Stomach (tissue), 8 donors: ENCODE measurements at regions not wholly inside any gene's neighbourhood (a gene's known extent, or its start where the extent isn't known, plus 50 kb on each side); places are given as distances from the start of the nearest gene placed in this dataset.
"Not testable (repeated sequence)": the region's sequence is repeated elsewhere in the genome, so short reads cannot be mapped to it uniquely, and the experiment has no call there.

Experiments used
- DNase-seq, 2 donors: peaks; one replicate each; pipeline versions ENCODE4 v3.0.0 to v3.0.0-alpha.2; 2013 to 2019
- H3K27ac ChIP-seq, 5 donors: fragments of 200-600 bp in 4 of 5; sonication (generic) in 4 of 5; one replicate each; pipeline ENCODE4 v1.5.1; 2013 to 2019; ENCODE audit warnings: mild to moderate bottlenecking in 1 of 5, moderate library complexity in 1 of 5
- H3K27me3 ChIP-seq, 3 donors: fragments of 200-600 bp; sonication (generic); one replicate each; pipeline ENCODE4 v1.5.1; 2017 to 2019; ENCODE audit warnings: mixed run types in 1 of 3
- H3K36me3 ChIP-seq, 4 donors: fragments of 200-600 bp; sonication (generic); 1 replicate in 3 of 4; 2 replicates in 1 of 4; pipeline ENCODE4 v1.5.1; 2016 to 2019
- H3K4me1 ChIP-seq, 4 donors: fragments of 200-600 bp; sonication (generic); one replicate each; pipeline ENCODE4 v1.5.1; 2016 to 2019
- H3K4me3 ChIP-seq, 4 donors: fragments of 200-600 bp; sonication (generic) in 3 of 4; one replicate each; pipeline ENCODE4 v1.5.1; 2016 to 2019; ENCODE audit warnings: mild to moderate bottlenecking in 1 of 4
- H3K9me3 ChIP-seq, 4 donors: fragments of 200-600 bp; sonication (generic); one replicate each; pipeline ENCODE4 v1.5.1; 2016 to 2019
- EP300 ChIP-seq: sonication (generic); formaldehyde crosslinking; IDR thresholded peaks from one replicate; pipeline ENCODE4 v1.6.1; 2017; ENCODE audit warnings: antibody characterized with exemption
- POLR2A ChIP-seq, 4 donors: fragments of 450-650 bp; IDR thresholded peaks; one replicate each; pipeline ENCODE4 v1.6.1; 2016; ENCODE audit warnings: antibody characterized with exemption in 4 of 4, control low read depth in 2 of 4, mild to moderate bottlenecking in 1 of 4, moderate library complexity in 1 of 4
- POLR2AphosphoS5 ChIP-seq, 3 donors: sonication (generic); formaldehyde crosslinking; IDR thresholded peaks; one replicate each; pipeline ENCODE4 v1.6.1; 2016; ENCODE audit warnings: antibody characterized with exemption in 3 of 3
- WGBS, 5 donors: extraction: QIAGEN DNeasy Blood & Tissue Kit in 3 of 5; methylation state at CpG; one replicate each; pipeline versions ENCODE4 v1.1.5 to v1.1.7; 2013 to 2018; 5-methylcytosine and 5-hydroxymethylcytosine counted together
- intact Hi-C: fragments of 100-400 bp; cut with DNase I; formaldehyde crosslinking; loops from one replicate; pipeline ENCODE4 v1.15.1; 2023; ENCODE audit warnings: low total_unique reads
- TF ChIP-seq, protein P1 (sequence below), 7 experiments: fragments of 450-650 bp in 4 of 7; fragments of 200-600 bp in 3 of 7; sonication (generic) in 3 of 7; IDR thresholded peaks; one replicate each; pipeline ENCODE4 v1.5.1; 2016 to 2019; ENCODE audit warnings: antibody characterized with exemption in 7 of 7, control low read depth in 2 of 7, mild to moderate bottlenecking in 1 of 7
- donor health status: healthy with polysubstance abuse.
- donor health status: Bipolar disorder and iron deficiency.
- donor health status: healthy.

DNA sequence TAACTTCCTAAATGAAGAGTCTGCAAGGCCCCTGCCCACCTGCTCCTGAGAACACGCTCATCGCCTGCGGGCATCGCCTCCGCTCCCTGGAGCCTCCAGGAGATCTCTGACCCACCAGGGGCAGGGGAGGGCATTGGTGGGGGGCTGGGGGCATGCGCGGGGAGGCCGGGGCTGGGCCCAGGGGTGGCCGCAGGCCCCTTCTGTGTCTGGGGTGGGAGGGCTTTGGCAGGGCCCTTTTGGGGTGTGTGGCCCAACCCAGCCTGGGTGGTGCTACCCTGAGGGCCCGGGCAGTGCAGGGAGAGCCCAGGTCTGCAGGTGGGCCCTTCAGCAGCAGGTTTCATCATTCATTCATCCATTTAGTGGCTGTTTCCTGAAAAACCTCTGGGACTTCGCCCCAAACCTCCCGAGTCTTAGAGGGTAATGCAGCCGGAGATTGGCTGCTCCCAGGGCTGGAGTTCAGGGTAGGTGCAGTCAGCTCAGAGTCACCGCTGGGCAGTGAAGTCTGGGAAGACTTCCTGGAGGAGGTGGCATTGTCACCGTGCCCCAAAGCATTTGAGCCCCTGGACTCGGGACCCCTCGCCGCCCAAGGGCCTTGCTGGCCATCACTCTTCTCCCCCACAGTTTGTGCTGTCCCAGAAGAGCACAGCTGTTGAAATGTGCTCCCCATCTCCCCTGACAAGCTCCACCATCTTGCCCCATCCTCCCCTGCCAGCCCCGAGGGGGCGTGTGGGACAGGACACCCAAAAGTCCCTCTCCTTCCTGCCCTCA lies 255.1 kb downstream of the PARP8 start:
- 93 to 98% (median 97%) methylated on average over 15 to 20 of the region's 20 CpGs for WGBS, 5 donors
- intact Hi-C loops, result no loop called here
- TF ChIP-seq POLR2AphosphoS5 (IDR thresholded peaks at IDR 0.05), result no peak
- TF ChIP-seq, protein P1, sequence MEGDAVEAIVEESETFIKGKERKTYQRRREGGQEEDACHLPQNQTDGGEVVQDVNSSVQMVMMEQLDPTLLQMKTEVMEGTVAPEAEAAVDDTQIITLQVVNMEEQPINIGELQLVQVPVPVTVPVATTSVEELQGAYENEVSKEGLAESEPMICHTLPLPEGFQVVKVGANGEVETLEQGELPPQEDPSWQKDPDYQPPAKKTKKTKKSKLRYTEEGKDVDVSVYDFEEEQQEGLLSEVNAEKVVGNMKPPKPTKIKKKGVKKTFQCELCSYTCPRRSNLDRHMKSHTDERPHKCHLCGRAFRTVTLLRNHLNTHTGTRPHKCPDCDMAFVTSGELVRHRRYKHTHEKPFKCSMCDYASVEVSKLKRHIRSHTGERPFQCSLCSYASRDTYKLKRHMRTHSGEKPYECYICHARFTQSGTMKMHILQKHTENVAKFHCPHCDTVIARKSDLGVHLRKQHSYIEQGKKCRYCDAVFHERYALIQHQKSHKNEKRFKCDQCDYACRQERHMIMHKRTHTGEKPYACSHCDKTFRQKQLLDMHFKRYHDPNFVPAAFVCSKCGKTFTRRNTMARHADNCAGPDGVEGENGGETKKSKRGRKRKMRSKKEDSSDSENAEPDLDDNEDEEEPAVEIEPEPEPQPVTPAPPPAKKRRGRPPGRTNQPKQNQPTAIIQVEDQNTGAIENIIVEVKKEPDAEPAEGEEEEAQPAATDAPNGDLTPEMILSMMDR (IDR thresholded peaks at IDR 0.05), result no peak
- no peak for TF ChIP-seq POLR2A (IDR thresholded peaks at IDR 0.05)
- TF ChIP-seq EP300, result no peak
- H3K4me3 ChIP-seq, result no peak overlapping the region
- H3K27me3 ChIP-seq, result no peaks in the 10 kb centered on the region
- H3K9me3 ChIP-seq, result no peaks in the 10 kb centered on the region
- no peaks in the 10 kb centered on the region for H3K36me3 ChIP-seq
- peaks cover 0 to 4% (median 0%) of the 10 kb centered on the region in 4 donors for H3K4me1 ChIP-seq
- no peak for DNase-seq
- H3K27ac ChIP-seq, result no peak overlapping the region

DNA sequence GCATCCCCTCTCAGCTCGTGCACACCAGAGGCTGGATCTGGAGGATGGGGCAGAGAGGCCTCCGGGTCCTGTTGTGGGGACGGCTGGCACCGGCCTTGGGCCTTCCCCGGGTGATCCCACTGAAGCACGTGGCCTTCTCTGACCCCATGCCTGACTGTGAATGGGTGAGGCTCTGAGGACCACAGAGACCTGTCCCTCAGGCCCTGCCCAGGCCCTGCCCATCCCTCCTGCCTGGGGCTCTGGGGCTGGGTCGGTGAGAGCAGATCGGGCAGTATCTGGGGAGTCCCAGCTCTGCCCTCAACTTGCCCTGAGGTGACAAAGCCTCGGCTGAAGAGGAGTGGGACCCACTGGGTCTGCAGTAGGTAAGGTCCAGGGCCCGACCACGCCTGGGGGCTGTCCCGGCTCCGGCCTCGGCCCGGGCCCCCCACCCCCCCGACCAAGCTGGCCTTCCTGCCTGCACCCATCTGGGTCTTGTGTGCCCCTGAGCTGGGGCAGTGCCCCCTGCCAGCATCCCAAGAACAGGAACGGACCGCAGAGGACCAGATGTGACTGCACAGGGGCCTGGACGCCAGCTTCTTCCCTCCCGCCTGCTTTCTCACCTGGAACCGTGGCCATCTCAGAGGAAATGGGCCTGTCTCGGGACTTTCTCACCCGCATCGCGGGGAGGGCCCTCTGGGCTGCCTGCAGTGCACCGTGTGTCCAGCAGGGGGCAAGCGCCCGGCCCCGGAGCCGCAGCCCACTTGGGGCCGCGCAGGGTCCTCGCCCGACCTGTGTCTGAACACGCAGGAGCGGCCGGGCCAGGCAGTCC lies 255.9 kb downstream of the PARP8 start:
- whole genome bisulfite sequencing, 5 donors, result 72 to 87% (median 76%) methylated on average over 11 to 37 of the region's 37 CpGs
- DNase-seq, result peak in 1 of 2 donors; percentile 3
- H3K36me3 ChIP-seq, intact Hi-C loops, H3K4me1 ChIP-seq, H3K27me3 ChIP-seq, H3K9me3 ChIP-seq, H3K27ac ChIP-seq: not testable (repeated sequence)
- TF ChIP-seq, protein P1 (IDR thresholded peaks at IDR 0.05), result peak in 3 of 7 experiments; percentile 27 to 47 (median 41)
- H3K4me3 ChIP-seq, result peak overlapping the region in 1 of 4 donors; percentile 4

DNA sequence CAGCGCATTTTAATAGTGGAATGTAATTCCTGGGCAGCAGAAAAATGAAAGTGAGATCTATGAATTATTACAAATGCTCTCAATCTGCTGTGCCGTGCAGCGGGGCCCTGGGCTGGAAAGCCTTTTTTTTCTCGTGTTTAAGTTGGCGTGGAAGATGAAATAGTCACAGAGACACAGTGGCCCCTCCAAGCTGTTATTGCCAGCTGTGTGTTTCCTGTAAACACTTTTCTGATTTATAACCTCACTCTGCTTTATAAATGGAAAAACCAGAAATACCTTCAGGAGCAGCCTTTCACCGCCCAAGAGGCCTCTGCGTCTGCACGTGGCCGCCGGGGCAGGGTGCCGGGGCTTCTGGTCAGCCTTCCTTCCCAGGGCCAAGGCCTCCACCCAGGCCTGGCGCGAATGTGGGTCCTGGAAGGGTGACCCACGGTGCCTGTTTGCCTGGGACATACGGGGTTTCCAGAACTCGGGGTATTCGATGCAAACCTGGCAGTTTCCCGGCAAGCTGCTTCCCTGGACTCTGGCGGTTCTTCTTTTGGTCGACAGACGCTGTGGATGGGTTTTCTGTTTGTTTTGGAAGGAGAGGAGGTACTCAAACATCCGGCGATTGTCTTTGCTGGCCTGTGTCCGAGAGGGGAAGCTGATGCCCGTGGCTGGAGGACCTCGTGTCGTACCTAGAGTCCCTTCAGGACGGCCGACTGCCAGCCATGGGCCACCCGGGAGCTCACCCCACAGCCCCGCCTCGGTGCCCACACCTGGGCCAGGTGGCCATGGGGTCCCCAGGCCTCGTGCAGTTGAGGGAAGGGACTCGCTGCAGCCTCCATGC lies 256.7 kb downstream of the PARP8 start:
- no peak overlapping the region for H3K27ac ChIP-seq
- H3K9me3 ChIP-seq, result no peaks in the 10 kb centered on the region
- peak overlapping the region in 1 of 4 donors; percentile 4 for H3K4me3 ChIP-seq
- TF ChIP-seq EP300 (no peak), POLR2AphosphoS5 (IDR thresholded peaks at IDR 0.05) (no peak), POLR2A (IDR thresholded peaks at IDR 0.05) (no peak)
- TF ChIP-seq, protein P1 (IDR thresholded peaks at IDR 0.05), result no peak
- WGBS, 5 donors, result 84 to 92% (median 89%) methylated on average over 30 to 34 of the region's 34 CpGs
- DNase-seq, result peak in 1 of 2 donors; percentile 7
- H3K27me3 ChIP-seq, result no peaks in the 10 kb centered on the region
- no peaks in the 10 kb centered on the region for H3K36me3 ChIP-seq
- H3K4me1 ChIP-seq, result peaks cover 0 to 4% (median 0%) of the 10 kb centered on the region in 4 donors
- intact Hi-C loops, result no loop called here
